Sigmoid colon (tissue), 6 donors: ENCODE measurements at regions not wholly inside any gene's neighbourhood (a gene's known extent, or its start where the extent isn't known, plus 50 kb on each side); places are given as distances from the start of the nearest gene placed in this dataset.

ENCODE experiments used
- DNase-seq: peaks from one replicate; pipeline ENCODE4 v3.0.0-alpha.2; 2019
- H3K27ac ChIP-seq, 4 donors: fragments of 200-600 bp; sonication (generic); one replicate each; pipeline ENCODE4 v1.5.1; 2016 to 2019; ENCODE audit warnings: mild to moderate bottlenecking in 1 of 4
- H3K27me3 ChIP-seq, 3 donors: fragments of 200-600 bp; sonication (generic); one replicate each; pipeline ENCODE4 v1.5.1; 2019; ENCODE audit warnings: mild to moderate bottlenecking in 1 of 3
- H3K36me3 ChIP-seq, 4 donors: fragments of 200-600 bp; sonication (generic); one replicate each; pipeline ENCODE4 v1.5.1; 2016 to 2019
- H3K4me1 ChIP-seq, 4 donors: fragments of 200-600 bp; sonication (generic); one replicate each; pipeline ENCODE4 v1.5.1; 2017 to 2019
- H3K4me3 ChIP-seq, 4 donors: fragments of 200-600 bp; sonication (generic); one replicate each; pipeline ENCODE4 v1.5.1; 2017 to 2019; ENCODE audit warnings: mild to moderate bottlenecking in 2 of 4, moderate library complexity in 1 of 4
- H3K9me3 ChIP-seq, 4 donors: fragments of 200-600 bp in 3 of 4; sonication (generic) in 3 of 4; one replicate each; pipeline versions ENCODE4 v1.5.1 to v1.6.1; 2013 to 2019
- EP300 ChIP-seq, 4 donors: sonication (generic); formaldehyde crosslinking; IDR thresholded peaks; one replicate each; pipeline ENCODE4 v1.6.1; 2017; ENCODE audit warnings: antibody characterized with exemption in 4 of 4
- POLR2A ChIP-seq, 2 donors: fragments of 450-650 bp; IDR thresholded peaks; one replicate each; pipeline ENCODE4 v1.6.1; 2016; ENCODE audit warnings: antibody characterized with exemption in 2 of 2, mild to moderate bottlenecking in 2 of 2, moderate library complexity in 2 of 2
- POLR2AphosphoS5 ChIP-seq, 4 donors: sonication (generic); formaldehyde crosslinking; IDR thresholded peaks; one replicate each; pipeline ENCODE4 v1.6.1; 2017; ENCODE audit warnings: antibody characterized with exemption in 4 of 4
- WGBS, 2 donors: extraction: QIAGEN DNeasy Blood & Tissue Kit; methylation state at CpG; one replicate each; pipeline ENCODE4 v1.1.7; 2013; 5-methylcytosine and 5-hydroxymethylcytosine counted together
- intact Hi-C: fragments of 100-400 bp; cut with DNase I; formaldehyde crosslinking; loops from one replicate; pipeline ENCODE4 v1.15.1; 2023
- TF ChIP-seq, protein P1 (sequence below), 4 experiments: fragments of 450-650 bp in 3 of 4; fragments of 200-600 bp in 1 of 4; IDR thresholded peaks; one replicate each; pipeline ENCODE4 v1.5.1; 2016 to 2019; ENCODE audit warnings: antibody characterized with exemption in 4 of 4, mild to moderate bottlenecking in 3 of 4, moderate library complexity in 2 of 4
- donor health status: healthy with polysubstance abuse.
- donor health status: healthy.

GRCh38 chr4:81921751-81922159 lies 450.0 kb upstream of the RASGEF1B start:
- WGBS, 2 donors = 71 to 77% methylated on average over 4 of the region's 4 CpGs
- Histone ChIP-seq H3K36me3 (no peaks in the 10 kb centered on the region), H3K27me3 (no peaks in the 10 kb centered on the region), H3K9me3 (no peaks in the 10 kb centered on the region), H3K4me1 (no peaks in the 10 kb centered on the region), H3K27ac (no peak overlapping the region), H3K4me3 (no peak overlapping the region)
- no peak for DNase-seq
- TF ChIP-seq POLR2A (IDR thresholded peaks at IDR 0.05) (no peak), POLR2AphosphoS5 (IDR thresholded peaks at IDR 0.05) (no peak), EP300 (IDR thresholded peaks at IDR 0.05) (no peak)
- TF ChIP-seq, protein P1, sequence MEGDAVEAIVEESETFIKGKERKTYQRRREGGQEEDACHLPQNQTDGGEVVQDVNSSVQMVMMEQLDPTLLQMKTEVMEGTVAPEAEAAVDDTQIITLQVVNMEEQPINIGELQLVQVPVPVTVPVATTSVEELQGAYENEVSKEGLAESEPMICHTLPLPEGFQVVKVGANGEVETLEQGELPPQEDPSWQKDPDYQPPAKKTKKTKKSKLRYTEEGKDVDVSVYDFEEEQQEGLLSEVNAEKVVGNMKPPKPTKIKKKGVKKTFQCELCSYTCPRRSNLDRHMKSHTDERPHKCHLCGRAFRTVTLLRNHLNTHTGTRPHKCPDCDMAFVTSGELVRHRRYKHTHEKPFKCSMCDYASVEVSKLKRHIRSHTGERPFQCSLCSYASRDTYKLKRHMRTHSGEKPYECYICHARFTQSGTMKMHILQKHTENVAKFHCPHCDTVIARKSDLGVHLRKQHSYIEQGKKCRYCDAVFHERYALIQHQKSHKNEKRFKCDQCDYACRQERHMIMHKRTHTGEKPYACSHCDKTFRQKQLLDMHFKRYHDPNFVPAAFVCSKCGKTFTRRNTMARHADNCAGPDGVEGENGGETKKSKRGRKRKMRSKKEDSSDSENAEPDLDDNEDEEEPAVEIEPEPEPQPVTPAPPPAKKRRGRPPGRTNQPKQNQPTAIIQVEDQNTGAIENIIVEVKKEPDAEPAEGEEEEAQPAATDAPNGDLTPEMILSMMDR (IDR thresholded peaks at IDR 0.05) = no peak
- intact Hi-C loops = no loop called here

DNA sequence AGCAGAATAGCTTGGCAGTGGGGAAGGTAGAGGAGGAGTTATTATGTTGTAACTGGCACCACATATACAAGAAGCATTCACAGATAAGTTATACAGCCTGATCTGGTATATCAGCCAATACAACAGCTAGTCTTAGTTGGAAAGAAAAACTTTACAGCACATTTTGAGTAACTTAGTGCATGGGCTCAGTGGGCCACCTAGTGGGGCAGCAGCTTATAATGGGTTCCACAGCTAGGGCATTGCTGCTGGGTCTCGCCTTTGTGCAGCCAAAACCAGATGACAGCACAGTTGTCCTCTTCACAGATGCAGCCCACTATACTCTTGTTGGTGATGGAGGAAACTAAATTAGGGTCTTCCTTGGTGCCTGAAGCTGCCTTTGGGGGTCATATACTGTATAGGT lies 448.1 kb upstream of the RASGEF1B start:
- no peak overlapping the region for H3K4me3 ChIP-seq
- no peak for DNase-seq
- H3K27ac ChIP-seq = no peak overlapping the region
- intact Hi-C loops = no loop called here
- H3K36me3 ChIP-seq = no peaks in the 10 kb centered on the region
- H3K27me3 ChIP-seq = no peaks in the 10 kb centered on the region
- TF ChIP-seq POLR2AphosphoS5 (IDR thresholded peaks at IDR 0.05) (no peak), POLR2A (IDR thresholded peaks at IDR 0.05) (no peak), EP300 (IDR thresholded peaks at IDR 0.05) (no peak)
- TF ChIP-seq, protein P1 (IDR thresholded peaks at IDR 0.05) = no peak
- H3K9me3 ChIP-seq = no peaks in the 10 kb centered on the region
- WGBS, 2 donors = 93 to 96% methylated on average over 1 of the region's 1 CpG
- no peaks in the 10 kb centered on the region for H3K4me1 ChIP-seq

GRCh38 chr4:81919223-81919622 lies 447.5 kb upstream of the RASGEF1B start:
- H3K27ac ChIP-seq = no peak overlapping the region
- H3K4me1 ChIP-seq = no peaks in the 10 kb centered on the region
- no peaks in the 10 kb centered on the region for H3K9me3 ChIP-seq
- intact Hi-C loops = no loop called here
- no peak overlapping the region for H3K4me3 ChIP-seq
- 56 to 59% methylated on average over 4 of the region's 4 CpGs for WGBS, 2 donors
- DNase-seq = no peak
- no peak for TF ChIP-seq EP300 (IDR thresholded peaks at IDR 0.05)
- TF ChIP-seq, protein P1 (IDR thresholded peaks at IDR 0.05) = no peak
- no peak for TF ChIP-seq POLR2A (IDR thresholded peaks at IDR 0.05)
- no peak for TF ChIP-seq POLR2AphosphoS5 (IDR thresholded peaks at IDR 0.05)
- no peaks in the 10 kb centered on the region for H3K27me3 ChIP-seq
- H3K36me3 ChIP-seq = no peaks in the 10 kb centered on the region

- no peaks in the 10 kb centered on the region for H3K4me1 ChIP-seq
- WGBS, 2 donors = 77 to 85% methylated on average over 2 of the region's 2 CpGs
- no peak overlapping the region for H3K27ac ChIP-seq
- no peaks in the 10 kb centered on the region for H3K27me3 ChIP-seq
- no peak for DNase-seq
- no peaks in the 10 kb centered on the region for H3K9me3 ChIP-seq
- no peaks in the 10 kb centered on the region for H3K36me3 ChIP-seq
- intact Hi-C loops = no loop called here
- H3K4me3 ChIP-seq = no peak overlapping the region
- TF ChIP-seq, protein P1 (IDR thresholded peaks at IDR 0.05) = no peak
- TF ChIP-seq POLR2A (IDR thresholded peaks at IDR 0.05) (no peak), POLR2AphosphoS5 (IDR thresholded peaks at IDR 0.05) (no peak), EP300 (IDR thresholded peaks at IDR 0.05) (no peak)
Measured at GRCh38 chr4:81915430-81915829, 443.7 kb upstream of the RASGEF1B start.

GRCh38 chr4:81914623-81915022 lies 442.9 kb upstream of the RASGEF1B start:
- intact Hi-C loops = no loop called here
- Histone ChIP-seq H3K4me3 (no peak overlapping the region), H3K27ac (no peak overlapping the region), H3K27me3 (no peaks in the 10 kb centered on the region), H3K9me3 (no peaks in the 10 kb centered on the region), H3K4me1 (no peaks in the 10 kb centered on the region), H3K36me3 (no peaks in the 10 kb centered on the region)
- TF ChIP-seq POLR2A (IDR thresholded peaks at IDR 0.05) (no peak), EP300 (IDR thresholded peaks at IDR 0.05) (no peak), POLR2AphosphoS5 (IDR thresholded peaks at IDR 0.05) (no peak)
- TF ChIP-seq, protein P1 (IDR thresholded peaks at IDR 0.05) = no peak
- DNase-seq = no peak
